ENCODE measurements at regions not wholly inside any gene's neighbourhood (a gene's known extent, or its start where the extent isn't known, plus 50 kb on each side); places are given as distances from the start of the nearest gene placed in this dataset.

DNA sequence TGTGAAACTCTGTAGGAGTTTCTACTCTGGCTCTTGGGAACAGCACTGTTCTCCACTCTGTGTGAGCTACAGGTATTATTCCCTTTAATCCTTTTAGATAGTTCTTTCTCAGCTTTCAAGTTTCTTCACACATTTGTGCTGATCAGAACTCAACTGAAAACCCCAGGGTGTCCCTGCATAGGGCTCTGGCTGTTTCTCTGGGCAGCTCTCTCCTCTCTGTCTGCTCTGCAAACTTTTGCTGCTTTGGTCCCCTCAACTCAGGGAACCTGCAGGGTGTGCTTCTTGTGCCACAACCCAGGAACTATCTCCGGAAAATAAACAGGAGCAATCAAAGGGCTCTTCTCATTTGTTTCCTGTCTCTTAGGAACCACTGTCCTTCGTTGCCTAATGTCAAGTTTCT is 196.6 kb upstream of the GABRA2 start:
- Mint-ChIP-seq H3K4me3 (no peak overlapping the region), H3K4me1 (peaks cover 8% of the 10 kb centered on the region), H3K27ac (peak overlapping the region; percentile 84), H3K36me3 (no peaks in the 10 kb centered on the region), H3K9me3 (peaks cover 9% of the 10 kb centered on the region), H3K27me3 (ENCODE audit: low read depth) (no peaks in the 10 kb centered on the region)
- ATAC-seq: peak; percentile 81
- peak; percentile 14 for DNase-seq (ENCODE audit: low spot score)
- TF ChIP-seq ZNF138 (CRISPR knock-in tag; conservative IDR thresholded peaks at IDR 0.05) (no peak), ZBTB21 (CRISPR knock-in tag; IDR thresholded peaks at IDR 0.05; ENCODE audit: borderline replicate concordance) (no peak), ELF4 (CRISPR knock-in tag; IDR thresholded peaks at IDR 0.05; ENCODE audit: low read depth) (no peak), NFE2L1 (CRISPR knock-in tag; IDR thresholded peaks at IDR 0.05) (no peak), NR1H2 (CRISPR knock-in tag; IDR thresholded peaks at IDR 0.05) (no peak), KAT7 (CRISPR knock-in tag; IDR thresholded peaks at IDR 0.05; ENCODE audit: borderline replicate concordance) (no peak), TCF7 (CRISPR knock-in tag; IDR thresholded peaks at IDR 0.05; ENCODE audit: low read depth) (no peak)
- TF ChIP-seq, protein P1, sequence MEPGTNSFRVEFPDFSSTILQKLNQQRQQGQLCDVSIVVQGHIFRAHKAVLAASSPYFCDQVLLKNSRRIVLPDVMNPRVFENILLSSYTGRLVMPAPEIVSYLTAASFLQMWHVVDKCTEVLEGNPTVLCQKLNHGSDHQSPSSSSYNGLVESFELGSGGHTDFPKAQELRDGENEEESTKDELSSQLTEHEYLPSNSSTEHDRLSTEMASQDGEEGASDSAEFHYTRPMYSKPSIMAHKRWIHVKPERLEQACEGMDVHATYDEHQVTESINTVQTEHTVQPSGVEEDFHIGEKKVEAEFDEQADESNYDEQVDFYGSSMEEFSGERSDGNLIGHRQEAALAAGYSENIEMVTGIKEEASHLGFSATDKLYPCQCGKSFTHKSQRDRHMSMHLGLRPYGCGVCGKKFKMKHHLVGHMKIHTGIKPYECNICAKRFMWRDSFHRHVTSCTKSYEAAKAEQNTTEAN (CRISPR knock-in tag; IDR thresholded peaks at IDR 0.05): no peak
- TF ChIP-seq, protein P2, sequence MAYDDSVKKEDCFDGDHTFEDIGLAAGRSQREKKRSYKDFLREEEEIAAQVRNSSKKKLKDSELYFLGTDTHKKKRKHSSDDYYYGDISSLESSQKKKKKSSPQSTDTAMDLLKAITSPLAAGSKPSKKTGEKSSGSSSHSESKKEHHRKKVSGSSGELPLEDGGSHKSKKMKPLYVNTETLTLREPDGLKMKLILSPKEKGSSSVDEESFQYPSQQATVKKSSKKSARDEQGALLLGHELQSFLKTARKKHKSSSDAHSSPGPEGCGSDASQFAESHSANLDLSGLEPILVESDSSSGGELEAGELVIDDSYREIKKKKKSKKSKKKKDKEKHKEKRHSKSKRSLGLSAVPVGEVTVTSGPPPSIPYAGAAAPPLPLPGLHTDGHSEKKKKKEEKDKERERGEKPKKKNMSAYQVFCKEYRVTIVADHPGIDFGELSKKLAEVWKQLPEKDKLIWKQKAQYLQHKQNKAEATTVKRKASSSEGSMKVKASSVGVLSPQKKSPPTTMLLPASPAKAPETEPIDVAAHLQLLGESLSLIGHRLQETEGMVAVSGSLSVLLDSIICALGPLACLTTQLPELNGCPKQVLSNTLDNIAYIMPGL (CRISPR knock-in tag; IDR thresholded peaks at IDR 0.05): no peak
- CTCF ChIA-PET: interaction anchor here (1.5 kb wide), 1 partner anchor 61 kb away, joined by 6 read pairs; no protein-coding TSS in a partner anchor
- POLR2A ChIA-PET: no interaction called here

DNA sequence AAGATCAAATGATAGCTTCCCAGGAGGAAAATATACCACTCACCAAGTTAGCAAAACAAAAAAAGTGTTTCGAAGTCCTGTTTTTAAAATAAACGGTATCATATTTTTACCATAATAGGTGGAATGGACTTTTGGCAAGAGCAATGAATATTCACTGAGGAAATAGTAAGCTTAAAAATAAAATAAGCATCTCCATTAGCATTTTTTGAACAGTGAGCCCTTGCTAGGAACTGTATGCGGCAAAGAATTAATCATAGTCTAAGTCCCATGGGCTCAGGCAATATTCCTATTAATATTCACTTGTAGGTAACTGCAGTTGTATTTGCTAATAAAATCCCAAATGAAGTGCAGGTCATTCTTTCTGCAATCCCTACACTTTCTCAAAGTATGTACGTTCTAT is 191.7 kb upstream of the GABRA2 start:
- Mint-ChIP-seq H3K9me3 (no peaks in the 10 kb centered on the region), H3K27me3 (ENCODE audit: low read depth) (no peaks in the 10 kb centered on the region), H3K36me3 (no peaks in the 10 kb centered on the region), H3K4me1 (peaks cover 6% of the 10 kb centered on the region), H3K4me3 (no peak overlapping the region), H3K27ac (no peak overlapping the region)
- no peak for ATAC-seq
- POLR2A ChIA-PET: no interaction called here
- CTCF ChIA-PET: no interaction called here
- no peak for DNase-seq (ENCODE audit: low spot score)
- TF ChIP-seq TEAD1 (CRISPR knock-in tag; IDR thresholded peaks at IDR 0.05): no peak
- TF ChIP-seq ZNF416 (CRISPR knock-in tag; IDR thresholded peaks at IDR 0.05): no peak
- TF ChIP-seq CBFB (CRISPR knock-in tag; IDR thresholded peaks at IDR 0.05; ENCODE audit: low read depth): no peak
- no peak for TF ChIP-seq NR2C2 (CRISPR knock-in tag; IDR thresholded peaks at IDR 0.05)
- no peak for TF ChIP-seq SP1 (CRISPR knock-in tag; conservative IDR thresholded peaks at IDR 0.05)
- no peak for TF ChIP-seq GABPB1 (CRISPR knock-in tag; IDR thresholded peaks at IDR 0.05)
- TF ChIP-seq ATF1 (CRISPR knock-in tag; IDR thresholded peaks at IDR 0.05): no peak
- TF ChIP-seq, protein P3, sequence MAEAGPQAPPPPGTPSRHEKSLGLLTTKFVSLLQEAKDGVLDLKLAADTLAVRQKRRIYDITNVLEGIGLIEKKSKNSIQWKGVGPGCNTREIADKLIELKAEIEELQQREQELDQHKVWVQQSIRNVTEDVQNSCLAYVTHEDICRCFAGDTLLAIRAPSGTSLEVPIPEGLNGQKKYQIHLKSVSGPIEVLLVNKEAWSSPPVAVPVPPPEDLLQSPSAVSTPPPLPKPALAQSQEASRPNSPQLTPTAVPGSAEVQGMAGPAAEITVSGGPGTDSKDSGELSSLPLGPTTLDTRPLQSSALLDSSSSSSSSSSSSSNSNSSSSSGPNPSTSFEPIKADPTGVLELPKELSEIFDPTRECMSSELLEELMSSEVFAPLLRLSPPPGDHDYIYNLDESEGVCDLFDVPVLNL (CRISPR knock-in tag; IDR thresholded peaks at IDR 0.05; ENCODE audit: borderline replicate concordance, low read depth): no peak
- TF ChIP-seq, protein P4, sequence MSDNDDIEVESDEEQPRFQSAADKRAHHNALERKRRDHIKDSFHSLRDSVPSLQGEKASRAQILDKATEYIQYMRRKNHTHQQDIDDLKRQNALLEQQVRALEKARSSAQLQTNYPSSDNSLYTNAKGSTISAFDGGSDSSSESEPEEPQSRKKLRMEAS (CRISPR knock-in tag; IDR thresholded peaks at IDR 0.05): no peak
- TF ChIP-seq, protein P5, sequence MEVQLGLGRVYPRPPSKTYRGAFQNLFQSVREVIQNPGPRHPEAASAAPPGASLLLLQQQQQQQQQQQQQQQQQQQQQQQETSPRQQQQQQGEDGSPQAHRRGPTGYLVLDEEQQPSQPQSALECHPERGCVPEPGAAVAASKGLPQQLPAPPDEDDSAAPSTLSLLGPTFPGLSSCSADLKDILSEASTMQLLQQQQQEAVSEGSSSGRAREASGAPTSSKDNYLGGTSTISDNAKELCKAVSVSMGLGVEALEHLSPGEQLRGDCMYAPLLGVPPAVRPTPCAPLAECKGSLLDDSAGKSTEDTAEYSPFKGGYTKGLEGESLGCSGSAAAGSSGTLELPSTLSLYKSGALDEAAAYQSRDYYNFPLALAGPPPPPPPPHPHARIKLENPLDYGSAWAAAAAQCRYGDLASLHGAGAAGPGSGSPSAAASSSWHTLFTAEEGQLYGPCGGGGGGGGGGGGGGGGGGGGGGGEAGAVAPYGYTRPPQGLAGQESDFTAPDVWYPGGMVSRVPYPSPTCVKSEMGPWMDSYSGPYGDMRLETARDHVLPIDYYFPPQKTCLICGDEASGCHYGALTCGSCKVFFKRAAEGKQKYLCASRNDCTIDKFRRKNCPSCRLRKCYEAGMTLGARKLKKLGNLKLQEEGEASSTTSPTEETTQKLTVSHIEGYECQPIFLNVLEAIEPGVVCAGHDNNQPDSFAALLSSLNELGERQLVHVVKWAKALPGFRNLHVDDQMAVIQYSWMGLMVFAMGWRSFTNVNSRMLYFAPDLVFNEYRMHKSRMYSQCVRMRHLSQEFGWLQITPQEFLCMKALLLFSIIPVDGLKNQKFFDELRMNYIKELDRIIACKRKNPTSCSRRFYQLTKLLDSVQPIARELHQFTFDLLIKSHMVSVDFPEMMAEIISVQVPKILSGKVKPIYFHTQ (CRISPR knock-in tag; IDR thresholded peaks at IDR 0.05): no peak
- TF ChIP-seq NFYB (CRISPR knock-in tag; conservative IDR thresholded peaks at IDR 0.05; ENCODE audit: low read depth): no peak
- TF ChIP-seq, protein P6, sequence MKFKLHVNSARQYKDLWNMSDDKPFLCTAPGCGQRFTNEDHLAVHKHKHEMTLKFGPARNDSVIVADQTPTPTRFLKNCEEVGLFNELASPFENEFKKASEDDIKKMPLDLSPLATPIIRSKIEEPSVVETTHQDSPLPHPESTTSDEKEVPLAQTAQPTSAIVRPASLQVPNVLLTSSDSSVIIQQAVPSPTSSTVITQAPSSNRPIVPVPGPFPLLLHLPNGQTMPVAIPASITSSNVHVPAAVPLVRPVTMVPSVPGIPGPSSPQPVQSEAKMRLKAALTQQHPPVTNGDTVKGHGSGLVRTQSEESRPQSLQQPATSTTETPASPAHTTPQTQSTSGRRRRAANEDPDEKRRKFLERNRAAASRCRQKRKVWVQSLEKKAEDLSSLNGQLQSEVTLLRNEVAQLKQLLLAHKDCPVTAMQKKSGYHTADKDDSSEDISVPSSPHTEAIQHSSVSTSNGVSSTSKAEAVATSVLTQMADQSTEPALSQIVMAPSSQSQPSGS (CRISPR knock-in tag; IDR thresholded peaks at IDR 0.05; ENCODE audit: borderline replicate concordance, low read depth): no peak
- TF ChIP-seq, protein P7, sequence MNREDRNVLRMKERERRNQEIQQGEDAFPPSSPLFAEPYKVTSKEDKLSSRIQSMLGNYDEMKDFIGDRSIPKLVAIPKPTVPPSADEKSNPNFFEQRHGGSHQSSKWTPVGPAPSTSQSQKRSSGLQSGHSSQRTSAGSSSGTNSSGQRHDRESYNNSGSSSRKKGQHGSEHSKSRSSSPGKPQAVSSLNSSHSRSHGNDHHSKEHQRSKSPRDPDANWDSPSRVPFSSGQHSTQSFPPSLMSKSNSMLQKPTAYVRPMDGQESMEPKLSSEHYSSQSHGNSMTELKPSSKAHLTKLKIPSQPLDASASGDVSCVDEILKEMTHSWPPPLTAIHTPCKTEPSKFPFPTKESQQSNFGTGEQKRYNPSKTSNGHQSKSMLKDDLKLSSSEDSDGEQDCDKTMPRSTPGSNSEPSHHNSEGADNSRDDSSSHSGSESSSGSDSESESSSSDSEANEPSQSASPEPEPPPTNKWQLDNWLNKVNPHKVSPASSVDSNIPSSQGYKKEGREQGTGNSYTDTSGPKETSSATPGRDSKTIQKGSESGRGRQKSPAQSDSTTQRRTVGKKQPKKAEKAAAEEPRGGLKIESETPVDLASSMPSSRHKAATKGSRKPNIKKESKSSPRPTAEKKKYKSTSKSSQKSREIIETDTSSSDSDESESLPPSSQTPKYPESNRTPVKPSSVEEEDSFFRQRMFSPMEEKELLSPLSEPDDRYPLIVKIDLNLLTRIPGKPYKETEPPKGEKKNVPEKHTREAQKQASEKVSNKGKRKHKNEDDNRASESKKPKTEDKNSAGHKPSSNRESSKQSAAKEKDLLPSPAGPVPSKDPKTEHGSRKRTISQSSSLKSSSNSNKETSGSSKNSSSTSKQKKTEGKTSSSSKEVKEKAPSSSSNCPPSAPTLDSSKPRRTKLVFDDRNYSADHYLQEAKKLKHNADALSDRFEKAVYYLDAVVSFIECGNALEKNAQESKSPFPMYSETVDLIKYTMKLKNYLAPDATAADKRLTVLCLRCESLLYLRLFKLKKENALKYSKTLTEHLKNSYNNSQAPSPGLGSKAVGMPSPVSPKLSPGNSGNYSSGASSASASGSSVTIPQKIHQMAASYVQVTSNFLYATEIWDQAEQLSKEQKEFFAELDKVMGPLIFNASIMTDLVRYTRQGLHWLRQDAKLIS (CRISPR knock-in tag; IDR thresholded peaks at IDR 0.05; ENCODE audit: borderline replicate concordance): no peak
- TF ChIP-seq JUN (CRISPR knock-in tag; IDR thresholded peaks at IDR 0.05): no peak
- TF ChIP-seq IRF2 (CRISPR knock-in tag; IDR thresholded peaks at IDR 0.05; ENCODE audit: borderline replicate concordance, low read depth): no peak
- TF ChIP-seq FOXK1 (CRISPR knock-in tag; IDR thresholded peaks at IDR 0.05): no peak

Data from WTC11 (cell line).